ENCODE measurements at regions not wholly inside any gene's neighbourhood (a gene's known extent, or its start where the extent isn't known, plus 50 kb on each side); places are given as distances from the start of the nearest gene placed in this dataset.

DNA sequence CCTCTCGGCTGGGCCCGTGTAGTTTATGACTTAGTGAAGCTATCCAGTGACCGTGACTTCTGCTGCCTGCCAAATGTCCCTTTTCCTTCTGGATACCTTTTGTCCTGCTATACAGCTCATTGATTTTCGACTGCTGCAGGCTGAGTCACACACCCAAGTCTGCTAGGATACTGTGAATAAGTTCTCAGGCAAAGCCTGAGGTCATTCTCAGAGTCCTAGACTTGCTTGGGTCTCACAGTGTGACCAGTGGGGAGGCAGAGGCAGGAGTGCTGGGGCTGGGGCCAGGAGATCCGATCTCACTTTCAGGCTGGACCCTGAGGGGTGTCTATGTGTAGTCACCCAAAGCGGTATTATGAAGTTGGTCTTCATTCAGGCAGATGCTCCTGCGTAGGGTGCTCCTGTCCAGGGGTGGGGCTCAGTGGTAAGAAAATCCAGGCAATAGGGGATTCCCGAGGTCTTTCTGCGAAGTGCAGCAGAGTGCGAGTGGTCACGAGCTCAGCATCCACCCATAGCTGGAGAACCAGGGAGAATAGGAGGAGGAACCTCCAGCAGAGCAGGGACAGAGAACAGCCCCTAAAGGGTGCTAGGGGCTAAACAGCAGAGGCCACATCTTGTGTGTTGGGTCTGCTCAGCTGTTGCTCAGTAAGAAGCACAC lies 268.6 kb upstream of the NCKAP5 start:
- DNase-seq (ENCODE audit: insufficient read length, low spot score): no peak
- no peak for FAIRE-seq

DNA sequence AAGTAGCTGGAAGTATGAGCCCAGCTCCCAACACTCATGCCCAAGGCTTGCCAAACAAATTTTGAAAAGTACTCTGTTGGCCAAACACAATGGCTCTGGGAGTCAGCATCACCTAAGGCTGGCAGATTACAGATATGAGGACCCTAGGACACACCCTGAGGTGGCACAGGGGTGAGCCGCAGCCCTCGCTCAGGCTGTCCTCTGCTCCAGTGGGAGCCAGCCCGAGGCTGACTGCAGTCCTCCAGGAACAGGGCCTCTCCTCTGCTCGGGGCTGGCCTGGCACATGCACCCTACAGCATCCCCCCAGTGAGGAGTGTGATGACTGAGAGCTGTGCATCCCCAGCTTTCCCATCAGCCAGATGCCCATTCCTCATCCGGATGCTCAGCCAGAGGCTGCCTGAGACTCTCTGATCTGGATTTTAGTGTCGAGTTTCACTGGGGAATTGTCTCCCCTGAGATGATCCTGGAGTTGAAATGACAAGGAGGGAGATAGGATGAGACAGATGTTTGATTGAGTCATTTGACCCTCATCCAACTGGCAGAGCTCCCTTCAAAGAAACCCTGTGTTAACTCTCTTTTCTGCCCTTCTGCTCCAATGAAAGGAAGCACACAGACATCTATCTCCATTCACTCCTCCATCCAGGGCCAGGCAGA lies 269.3 kb upstream of the NCKAP5 start:
- FAIRE-seq: no peak
- DNase-seq (ENCODE audit: insufficient read length, low spot score): no peak

DNA sequence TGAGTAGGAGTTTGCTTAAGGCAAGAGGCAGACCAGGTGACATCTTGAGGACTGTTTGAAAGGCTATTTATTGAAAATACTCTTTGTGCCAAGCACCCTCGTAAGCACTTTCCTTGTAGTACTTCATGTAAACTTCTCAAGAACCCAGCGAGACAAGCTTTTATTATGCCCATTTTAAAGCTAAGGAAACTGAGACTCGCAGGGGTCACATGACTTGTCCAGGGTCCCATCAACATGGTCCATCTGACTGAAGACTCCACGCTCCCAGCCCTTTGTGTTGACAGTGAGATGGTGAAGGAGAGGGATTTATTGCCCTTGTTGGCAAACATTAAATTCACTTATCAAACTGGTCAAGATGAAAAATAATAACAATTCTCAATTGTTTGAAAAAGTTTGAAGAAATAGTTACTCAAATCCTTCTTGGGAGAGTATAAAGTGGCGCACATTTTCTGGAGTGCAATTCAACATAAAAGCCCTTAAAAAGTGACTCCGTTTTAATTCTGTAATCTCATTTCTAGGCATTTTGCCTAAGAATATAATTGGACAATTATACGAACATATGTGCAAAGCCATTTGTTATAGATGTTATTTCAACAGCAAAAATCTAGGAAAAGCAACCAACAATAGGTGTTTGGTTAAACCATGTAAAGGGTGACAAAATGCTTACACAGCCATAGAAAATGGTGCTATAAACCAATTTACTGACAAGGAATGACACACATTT lies 270.5 kb upstream of the NCKAP5 start:
- DNase-seq (ENCODE audit: insufficient read length, low spot score): no peak
- FAIRE-seq: no peak

DNA sequence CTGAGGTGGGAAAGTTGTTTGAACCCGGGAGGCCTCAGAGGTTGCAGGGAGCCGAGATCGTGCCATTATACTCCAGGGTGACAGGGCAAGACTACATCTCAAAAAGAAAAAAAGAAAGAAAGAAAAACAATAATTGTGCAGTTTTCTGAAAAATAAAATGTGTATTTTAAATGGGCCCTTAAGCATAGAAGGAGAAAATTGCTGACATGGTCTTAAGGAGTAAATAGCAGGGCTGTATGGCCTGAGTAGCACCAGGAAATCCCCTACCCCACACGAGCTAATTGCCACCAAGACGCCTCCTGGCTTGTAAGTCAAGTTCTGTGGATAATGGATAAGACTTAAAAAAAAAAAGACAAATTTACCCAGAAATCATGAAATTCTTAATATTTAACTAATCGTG lies 271.4 kb upstream of the NCKAP5 start:
- DNase-seq (ENCODE audit: insufficient read length, low spot score) (no peak), FAIRE-seq (no peak)

DNA sequence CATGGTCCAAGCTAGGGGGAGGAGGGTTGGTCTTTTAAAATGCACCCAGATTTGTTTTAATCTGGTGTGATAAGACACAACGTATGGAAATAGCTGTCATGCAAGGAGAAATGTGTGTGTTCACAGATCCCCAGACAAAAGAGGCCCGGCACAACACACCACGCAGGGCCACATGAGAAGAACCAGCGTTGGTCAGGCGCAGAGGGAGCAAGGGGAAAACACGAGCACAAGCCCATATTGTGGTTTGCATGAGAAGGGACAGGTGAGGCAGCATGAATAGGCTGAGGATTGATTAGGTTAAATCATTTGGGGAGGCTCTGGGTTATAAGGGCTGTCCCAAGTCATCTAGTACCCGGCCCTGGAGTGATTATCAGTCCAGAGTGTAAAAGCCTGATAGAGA lies 272.5 kb upstream of the NCKAP5 start:
- DNase-seq (ENCODE audit: insufficient read length, low spot score): no peak
- FAIRE-seq: no peak

DNA sequence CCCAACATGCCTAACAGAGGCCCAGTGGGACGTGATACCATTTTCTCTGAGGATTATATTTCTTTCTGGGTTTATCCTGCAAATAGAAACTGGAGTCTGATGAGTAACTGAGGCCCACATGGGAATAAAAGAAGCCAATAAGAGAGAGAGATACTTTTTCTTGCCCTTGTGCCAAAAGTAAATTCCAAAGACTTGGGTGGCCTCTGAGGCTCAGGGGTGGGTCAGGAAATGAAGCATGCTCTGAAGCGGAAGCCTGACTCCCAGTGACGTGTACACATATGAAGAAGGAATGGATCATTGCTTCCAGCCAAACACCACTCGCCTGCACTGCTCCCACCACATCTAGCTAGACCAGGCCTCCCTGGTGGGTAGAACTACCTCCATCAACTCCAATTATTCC lies 273.6 kb upstream of the NCKAP5 start:
- FAIRE-seq (no peak), DNase-seq (ENCODE audit: insufficient read length, low spot score) (no peak)

DNA sequence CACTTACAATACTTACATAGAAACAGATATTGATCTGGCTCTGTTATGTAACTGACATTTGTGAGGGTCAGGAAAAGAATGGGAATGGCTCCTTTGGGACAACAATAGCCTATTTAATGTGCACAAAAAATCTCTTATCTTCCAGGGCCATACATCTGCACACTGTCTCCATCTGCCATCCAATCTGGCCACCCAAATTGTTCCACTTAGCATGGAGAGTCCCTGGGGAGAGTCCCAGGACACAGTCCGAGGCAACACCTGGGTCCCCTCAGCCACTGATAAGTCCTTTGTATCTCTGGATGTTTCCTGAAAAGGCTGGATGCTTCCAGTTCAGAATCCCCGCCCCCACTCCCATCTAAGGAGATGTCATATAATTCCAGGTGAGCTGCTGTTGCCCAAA lies 274.2 kb upstream of the NCKAP5 start:
- FAIRE-seq (no peak), DNase-seq (ENCODE audit: insufficient read length, low spot score) (no peak)

DNA sequence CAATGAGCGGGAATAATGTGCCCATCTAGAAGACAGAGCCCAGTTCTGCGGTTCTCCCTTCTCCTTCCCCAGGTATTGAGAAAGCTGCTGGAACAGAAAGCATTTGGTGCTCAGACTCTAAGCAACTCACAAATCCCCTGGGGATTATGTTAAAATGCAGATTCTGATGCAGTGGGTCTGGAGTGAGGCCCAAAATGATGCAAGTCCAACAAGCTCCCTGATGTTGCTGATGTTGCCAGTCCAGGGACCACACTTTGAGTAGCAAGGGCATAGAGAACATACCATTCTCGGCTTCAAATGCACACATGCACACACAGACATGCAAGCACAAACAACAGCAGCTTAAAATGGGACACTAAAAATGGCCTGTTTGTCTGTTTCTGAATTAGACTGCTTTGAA lies 274.8 kb upstream of the NCKAP5 start:
- FAIRE-seq (no peak), DNase-seq (ENCODE audit: insufficient read length, low spot score) (no peak)

DNA sequence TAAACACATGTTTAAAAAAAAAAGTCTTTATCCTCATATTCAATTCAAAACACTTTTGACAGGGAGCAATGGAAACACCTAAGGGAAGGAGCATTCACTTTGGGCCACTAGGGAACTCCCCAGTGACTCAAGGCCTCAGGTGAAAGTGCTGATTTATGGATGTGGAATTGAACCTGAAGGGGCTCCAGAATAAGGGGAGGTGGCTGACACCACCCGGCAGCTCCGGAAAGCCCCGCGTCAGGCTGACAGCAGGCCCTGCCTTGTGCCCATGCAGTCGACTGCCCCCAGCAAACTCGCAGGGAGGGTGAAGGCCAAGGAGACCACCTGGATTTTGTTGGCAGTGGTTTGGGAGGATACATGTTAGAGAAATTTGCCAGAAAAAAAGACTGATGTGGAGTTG lies 275.3 kb upstream of the NCKAP5 start:
- no peak for DNase-seq (ENCODE audit: insufficient read length, low spot score)
- FAIRE-seq: no peak

DNA sequence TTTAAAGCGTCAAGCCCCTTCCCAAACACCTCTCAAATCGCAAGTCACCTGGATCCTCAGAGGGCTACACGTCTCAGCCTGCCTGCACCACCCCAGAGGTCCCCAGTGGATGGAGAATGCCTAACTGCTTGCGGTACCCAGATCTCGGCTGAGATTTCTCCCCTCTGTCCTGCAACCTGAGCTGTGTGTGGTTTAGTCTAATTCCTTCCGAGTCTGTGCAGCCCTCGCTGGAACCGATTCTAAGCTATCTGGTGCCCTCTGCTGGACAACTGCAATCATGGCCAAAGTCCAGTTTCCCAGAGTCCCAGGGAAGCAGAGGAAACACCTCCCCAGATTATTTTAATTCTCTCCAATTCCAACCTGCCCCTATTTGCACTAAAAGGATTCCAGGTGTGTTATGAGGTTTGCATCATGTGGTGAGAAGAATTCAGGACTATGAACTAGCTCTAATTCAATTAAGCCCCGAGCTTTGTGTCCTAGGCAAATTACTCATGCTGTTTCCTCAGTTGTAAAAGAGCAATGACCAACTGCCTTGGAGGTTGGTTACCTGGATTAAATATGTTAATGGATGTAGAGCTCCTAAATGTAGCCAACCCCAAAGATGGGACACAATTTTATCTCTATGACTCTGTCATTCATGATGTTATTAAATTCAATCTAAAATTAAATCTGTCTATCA lies 276.1 kb upstream of the NCKAP5 start:
- peak; percentile 69 for DNase-seq (ENCODE audit: insufficient read length, low spot score)
- FAIRE-seq: peak; percentile 86

DNA sequence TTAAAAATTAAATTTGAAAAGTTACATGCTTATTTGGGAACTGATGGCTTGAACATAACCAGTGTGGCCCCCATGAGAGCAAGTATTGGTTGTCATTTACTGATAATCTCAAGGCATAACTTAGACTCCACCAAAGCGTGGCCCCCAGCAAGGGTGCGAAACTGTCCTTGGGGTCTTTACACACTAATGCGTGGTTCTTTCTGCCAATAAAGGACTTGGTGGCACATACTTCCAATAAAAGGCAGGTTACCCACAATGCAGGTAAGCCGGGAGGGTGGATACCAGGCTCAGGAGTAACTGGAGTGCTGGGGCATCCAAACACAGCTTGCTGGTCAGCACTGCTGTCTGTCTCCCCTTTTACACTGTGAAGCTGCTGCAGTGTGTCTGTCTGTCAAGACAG lies 278.2 kb upstream of the NCKAP5 start:
- DNase-seq (ENCODE audit: insufficient read length, low spot score) (no peak), FAIRE-seq (no peak)

DNA sequence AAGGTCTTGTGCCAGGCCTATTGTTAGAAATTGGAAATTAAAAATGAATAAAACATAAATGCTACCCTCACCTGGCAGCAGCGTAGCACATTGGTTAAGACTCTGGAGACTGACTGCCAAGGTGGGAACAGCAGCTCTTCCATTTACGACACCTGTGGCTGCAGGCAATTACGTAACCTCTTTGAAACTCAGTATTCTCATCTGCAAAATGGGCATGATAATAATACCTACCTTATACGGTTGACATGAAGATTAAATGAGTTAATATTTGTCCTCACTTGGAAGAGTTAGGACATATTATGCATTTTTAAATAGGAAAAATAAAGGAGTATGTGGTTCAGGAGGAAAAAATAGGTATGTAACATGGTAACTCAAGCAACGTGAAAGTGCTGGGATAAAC lies 279.3 kb upstream of the NCKAP5 start:
- FAIRE-seq (no peak), DNase-seq (ENCODE audit: insufficient read length, low spot score) (no peak)

DNA sequence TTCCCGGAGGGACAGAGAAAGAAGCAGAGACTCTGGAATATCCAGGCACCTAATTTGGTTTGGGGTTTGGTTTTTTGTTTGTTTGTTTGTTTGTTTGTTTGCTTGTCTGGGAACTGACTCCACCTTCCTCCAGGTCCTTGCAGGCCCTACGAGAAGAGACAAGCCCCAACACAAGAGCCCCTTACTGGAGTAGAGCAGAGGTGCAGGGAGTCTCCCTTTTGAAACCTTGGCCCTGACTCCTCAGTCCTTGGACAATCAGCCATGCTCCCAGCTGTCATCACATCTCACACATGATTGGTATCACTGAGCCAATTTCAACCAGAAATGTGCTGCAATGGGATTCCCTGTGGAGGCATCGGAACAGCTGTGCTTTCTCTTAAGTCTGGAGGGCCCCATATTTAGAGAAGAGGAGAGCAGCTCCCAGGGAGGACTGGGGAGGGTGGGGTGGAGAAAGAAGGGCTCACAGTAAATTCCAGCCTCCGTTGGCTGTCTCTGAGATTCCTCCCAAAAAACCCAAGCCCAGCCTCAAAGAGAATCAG lies 279.9 kb upstream of the NCKAP5 start:
- FAIRE-seq (no peak), DNase-seq (ENCODE audit: insufficient read length, low spot score) (no peak)

DNA sequence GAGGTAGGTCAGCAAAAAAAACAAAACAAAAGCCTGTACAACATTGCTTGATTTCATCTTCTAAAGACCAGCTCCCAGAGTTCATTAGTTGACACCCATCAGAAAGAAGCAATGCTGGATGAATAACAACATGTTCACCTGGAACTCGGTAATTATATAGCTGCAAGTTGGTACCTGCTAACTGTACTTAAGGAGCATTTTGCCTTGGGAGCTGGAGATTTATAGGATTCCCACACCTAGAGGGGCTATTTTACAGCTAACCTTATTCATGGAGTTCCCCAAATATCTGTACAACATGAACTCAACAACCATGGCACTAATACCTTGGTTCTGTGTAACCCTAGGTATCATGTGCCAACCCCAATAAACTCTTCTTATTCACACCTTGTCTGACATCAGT lies 281.1 kb upstream of the NCKAP5 start:
- DNase-seq (ENCODE audit: insufficient read length, low spot score) (no peak), FAIRE-seq (no peak)

DNA sequence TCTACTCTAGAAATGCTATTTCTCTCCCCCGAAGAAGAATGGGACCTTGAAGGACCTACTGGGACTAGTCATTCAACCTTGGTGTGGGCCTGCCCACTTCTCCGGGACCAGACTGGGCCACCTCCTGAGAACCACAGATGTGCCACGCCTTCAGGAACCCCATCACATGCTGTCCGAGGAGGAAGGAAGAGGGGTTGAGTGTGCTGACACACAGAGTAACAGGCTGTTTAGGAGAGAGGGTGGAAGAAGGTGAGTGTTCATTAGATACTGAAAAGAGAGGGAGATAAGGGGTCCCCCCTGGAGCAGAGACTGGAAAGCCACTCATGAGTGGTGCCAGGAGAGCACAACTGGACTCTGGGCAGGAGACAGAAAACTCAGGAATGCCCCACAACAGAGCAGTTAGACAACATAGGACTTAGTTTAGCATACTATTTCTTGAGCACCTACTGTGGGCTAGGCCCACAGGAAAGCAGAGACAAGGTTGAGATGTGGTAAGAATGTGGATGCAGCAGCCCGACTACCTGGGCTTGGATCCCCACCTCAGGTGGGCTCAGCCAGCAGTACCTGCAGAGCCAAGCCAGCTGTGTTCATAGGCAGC lies 286.4 kb upstream of the NCKAP5 start:
- DNase-seq (ENCODE audit: insufficient read length, low spot score) (no peak), FAIRE-seq (no peak)

DNA sequence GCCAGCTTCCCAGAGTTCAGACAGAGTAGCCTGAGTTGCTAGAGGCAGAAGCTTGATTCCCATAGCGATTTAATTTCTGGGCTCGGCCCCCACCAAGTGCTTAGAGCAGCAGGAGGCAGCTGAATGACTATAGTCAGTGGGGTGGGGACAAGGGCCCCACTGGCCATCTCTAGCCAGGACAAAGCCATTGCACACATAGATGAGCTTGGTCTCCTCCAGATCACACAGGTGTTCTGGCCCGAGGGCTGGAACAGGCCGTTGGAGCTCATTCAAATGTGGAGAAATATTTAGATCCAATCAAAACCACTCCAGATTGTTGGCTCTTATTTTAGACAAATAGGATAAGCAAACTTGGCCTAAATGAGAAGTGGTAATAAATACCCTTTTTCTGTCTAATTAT lies 287.3 kb upstream of the NCKAP5 start:
- DNase-seq (ENCODE audit: insufficient read length, low spot score): no peak
- FAIRE-seq: no peak

DNA sequence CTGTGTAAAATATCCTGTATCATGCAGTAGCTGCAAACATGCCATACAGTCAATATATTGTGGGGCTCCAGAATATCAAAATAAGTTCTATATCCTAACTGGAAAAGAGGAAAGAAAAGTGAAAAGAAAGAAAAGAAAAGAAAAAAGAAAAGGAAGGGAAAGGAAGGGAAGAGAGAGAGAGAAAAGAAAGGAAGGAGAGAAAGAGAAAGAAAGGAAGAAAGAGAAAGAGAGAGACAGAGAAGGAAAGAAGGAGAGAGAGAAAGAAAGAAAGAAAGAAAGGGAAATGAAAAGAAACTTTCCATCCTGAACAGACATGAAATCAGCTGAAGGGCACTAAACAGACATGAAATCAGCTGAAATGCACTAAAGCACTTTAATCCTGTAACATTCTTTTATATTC lies 288.4 kb upstream of the NCKAP5 start:
- FAIRE-seq: no peak

DNA sequence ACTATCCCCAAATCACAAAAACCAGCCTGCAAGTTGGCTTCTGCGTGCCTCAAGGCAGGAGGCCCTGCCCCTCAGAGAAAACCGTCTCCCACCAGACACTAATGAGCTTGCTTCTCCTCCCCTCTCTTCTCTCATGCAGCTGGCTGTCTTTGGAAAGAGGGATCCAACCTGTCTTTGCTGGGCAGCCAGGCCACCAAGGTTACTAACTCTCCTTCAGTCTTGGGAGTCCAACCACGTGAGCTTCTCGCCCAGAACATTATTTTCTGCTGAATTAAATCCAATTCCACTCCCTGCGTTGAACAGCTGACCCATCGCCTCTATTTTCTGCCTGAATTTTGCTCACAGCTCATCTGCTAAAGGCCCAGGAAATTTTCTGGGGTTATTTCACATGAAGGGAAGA lies 291.3 kb upstream of the NCKAP5 start:
- FAIRE-seq: no peak
- DNase-seq (ENCODE audit: insufficient read length, low spot score): no peak

More for the DNA sequence above, 288.4 kb upstream of the NCKAP5 start:
- DNase-seq (ENCODE audit: insufficient read length, low spot score): no peak

DNA sequence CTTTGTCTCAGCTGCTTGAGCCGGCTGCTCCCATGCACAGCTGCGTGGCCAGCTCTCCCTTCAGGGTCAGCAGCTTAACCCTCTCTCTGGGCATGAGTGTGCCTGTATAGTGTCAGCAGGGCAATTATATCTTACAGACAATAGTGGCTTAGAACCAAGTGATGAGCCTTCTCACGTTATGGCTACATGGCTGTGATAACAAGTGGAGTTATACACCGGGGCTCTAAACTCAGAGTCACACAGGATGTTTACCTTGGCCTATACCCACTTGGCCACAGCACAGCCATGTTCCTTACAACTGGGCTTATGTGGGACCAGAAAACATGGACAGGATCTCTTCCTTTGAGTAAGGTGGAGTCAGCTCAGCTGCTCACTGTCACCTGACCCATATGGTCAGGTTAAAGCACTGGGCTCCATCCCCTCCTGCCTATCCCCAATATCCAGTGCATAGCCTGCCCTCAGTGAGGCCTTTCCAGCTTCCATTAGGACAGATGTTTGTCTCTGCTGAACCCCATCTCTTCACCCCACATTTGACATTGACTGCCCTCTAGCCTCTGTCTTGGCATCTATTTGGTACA lies 294.2 kb upstream of the NCKAP5 start:
- FAIRE-seq (no peak), DNase-seq (ENCODE audit: insufficient read length, low spot score) (no peak)

DNA sequence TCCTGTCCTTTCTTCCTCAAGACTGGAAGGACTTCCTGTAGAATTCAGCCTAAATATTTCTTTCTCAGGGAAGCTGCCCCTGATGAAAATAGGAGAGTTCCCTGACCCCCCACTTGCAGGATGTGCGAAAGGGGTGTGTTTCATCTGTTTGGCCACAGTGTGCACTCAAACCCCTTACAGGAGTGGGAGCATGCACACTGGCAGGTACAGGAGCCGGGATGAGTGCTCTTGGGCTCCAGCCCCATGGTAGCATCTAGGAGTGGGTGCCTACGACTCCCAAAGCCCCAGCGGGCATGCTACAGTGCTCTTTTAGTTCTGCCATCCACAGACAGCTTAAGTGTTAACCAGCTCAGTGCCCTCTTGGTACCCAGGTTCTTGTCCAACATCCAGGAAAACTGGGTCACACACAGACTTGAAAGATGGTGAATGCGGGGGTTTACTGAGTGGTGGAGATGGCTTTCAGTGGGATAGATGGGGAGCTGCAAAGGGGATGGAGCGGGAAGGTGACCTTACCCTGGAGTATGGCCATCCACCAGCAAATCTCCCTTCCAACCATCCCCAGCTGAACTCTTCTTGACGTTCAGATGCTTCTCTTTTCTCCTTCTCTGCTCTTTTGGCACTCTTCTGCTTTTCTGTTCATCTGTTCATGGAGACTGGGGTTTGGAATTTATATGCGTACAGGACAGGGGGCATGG lies 295.0 kb upstream of the NCKAP5 start:
- DNase-seq (ENCODE audit: insufficient read length, low spot score) (no peak), FAIRE-seq (no peak)

All from GM19239 (cell line).